Smooth muscle cell (in vitro differentiated cells): ENCODE measurements at regions not wholly inside any gene's neighbourhood (a gene's known extent, or its start where the extent isn't known, plus 50 kb on each side); places are given as distances from the start of the nearest gene placed in this dataset.

Experiments used
- DNase-seq: peaks from one replicate; lab custom pipeline; 2025; ENCODE audit not compliant: unreplicated experiment; lab: John Stamatoyannopoulos, UW
- H2AFZ ChIP-seq: fragments of 200-600 bp; sonication (generic); 2 replicates; pipeline ENCODE4 v1.6.0; 2016; ENCODE audit warnings: antibody characterized with exemption, low read depth, mild to moderate bottlenecking
- H3F3A ChIP-seq: fragments of 200-600 bp; sonication (generic); 2 replicates; pipeline ENCODE4 v1.6.0; 2017; ENCODE audit warnings: antibody characterized with exemption, low read depth
- H3K27ac ChIP-seq: fragments of 200-600 bp; sonication (generic); 2 replicates; pipeline ENCODE4 v1.5.1; 2016; ENCODE audit warnings: low read depth, mild to moderate bottlenecking
- H3K27me3 ChIP-seq: fragments of 200-600 bp; sonication (generic); 2 replicates; pipeline ENCODE4 v1.6.1; 2016; ENCODE audit warnings: low read depth, mild to moderate bottlenecking
- H3K36me3 ChIP-seq: fragments of 200-600 bp; sonication (generic); 2 replicates; pipeline ENCODE4 v1.5.1; 2016; ENCODE audit warnings: low read depth
- H3K4me1 ChIP-seq: fragments of 200-600 bp; sonication (generic); 2 replicates; pipeline ENCODE4 v1.5.1; 2016; ENCODE audit warnings: low read depth
- H3K4me2 ChIP-seq: fragments of 200-600 bp; sonication (generic); 2 replicates; pipeline ENCODE4 v1.6.0; 2016; ENCODE audit warnings: mild to moderate bottlenecking
- H3K4me3 ChIP-seq: fragments of 200-600 bp; sonication (generic); 2 replicates; pipeline ENCODE4 v1.5.1; 2016; ENCODE audit warnings: mild to moderate bottlenecking
- H3K79me2 ChIP-seq: fragments of 200-600 bp; sonication (generic); 2 replicates; pipeline ENCODE4 v1.6.0; 2016; ENCODE audit warnings: low read depth, mild to moderate bottlenecking
- H3K9ac ChIP-seq: fragments of 200-600 bp; sonication (generic); 2 replicates; pipeline ENCODE4 v1.6.0; 2016; ENCODE audit warnings: low read depth
- H3K9me3 ChIP-seq: fragments of 200-600 bp; sonication (generic); replicated peaks from 2 replicates; pipeline ENCODE4 v1.5.1; 2016; ENCODE audit warnings: low read depth
- H4K20me1 ChIP-seq: fragments of 200-600 bp; sonication (generic); 2 replicates; pipeline ENCODE4 v1.6.0; 2016; ENCODE audit warnings: low read depth
- WGBS: methylation state at CpG from one replicate; pipeline ENCODE4 v1.1.7; 2016; ENCODE audit warnings: low lambda C conversion rate; 5-methylcytosine and 5-hydroxymethylcytosine counted together
- TF ChIP-seq, protein P1 (sequence below): fragments of 200-600 bp; sonication (generic); IDR thresholded peaks from 2 replicates; pipeline ENCODE4 v1.5.1; 2017; ENCODE audit warnings: borderline replicate concordance, mild to moderate bottlenecking, antibody characterized with exemption; ENCODE audit not compliant: insufficient read depth, poor library complexity, severe bottlenecking

DNA sequence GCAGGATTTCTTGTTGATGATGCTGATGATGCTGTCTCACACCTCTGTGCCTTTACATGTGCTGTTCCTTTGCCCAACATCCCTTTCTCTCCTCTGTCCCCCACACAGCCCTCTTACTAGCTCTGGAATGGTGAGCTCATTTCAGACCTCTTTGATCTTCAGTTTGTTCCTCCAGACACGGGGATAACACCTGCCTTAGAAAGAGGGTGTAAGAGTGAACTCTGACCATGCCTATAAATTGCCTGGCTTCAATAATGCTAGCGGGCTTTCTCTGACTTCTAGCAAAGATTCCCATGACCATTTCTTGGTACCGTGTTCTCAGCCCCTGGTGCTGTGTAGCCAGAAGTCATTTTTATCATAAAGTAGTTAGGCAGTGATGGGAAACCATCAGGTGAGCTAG, 55.9 kb upstream of the DRD2 start:
- Histone ChIP-seq H3F3A (no peaks in the 10 kb centered on the region), H3K4me1 (no peaks in the 10 kb centered on the region), H3K9ac (no peak overlapping the region), H3K79me2 (no peaks in the 10 kb centered on the region), H3K9me3 (no peaks in the 10 kb centered on the region), H3K4me2 (no peak overlapping the region), H3K27ac (no peak overlapping the region), H3K27me3 (no peaks in the 10 kb centered on the region), H2AFZ (no peak overlapping the region), H4K20me1 (no peaks in the 10 kb centered on the region), H3K36me3 (no peaks in the 10 kb centered on the region), H3K4me3 (no peak overlapping the region)
- no peak for DNase-seq
- 89% methylated on average over 3 of the region's 3 CpGs for WGBS
- TF ChIP-seq, protein P1, sequence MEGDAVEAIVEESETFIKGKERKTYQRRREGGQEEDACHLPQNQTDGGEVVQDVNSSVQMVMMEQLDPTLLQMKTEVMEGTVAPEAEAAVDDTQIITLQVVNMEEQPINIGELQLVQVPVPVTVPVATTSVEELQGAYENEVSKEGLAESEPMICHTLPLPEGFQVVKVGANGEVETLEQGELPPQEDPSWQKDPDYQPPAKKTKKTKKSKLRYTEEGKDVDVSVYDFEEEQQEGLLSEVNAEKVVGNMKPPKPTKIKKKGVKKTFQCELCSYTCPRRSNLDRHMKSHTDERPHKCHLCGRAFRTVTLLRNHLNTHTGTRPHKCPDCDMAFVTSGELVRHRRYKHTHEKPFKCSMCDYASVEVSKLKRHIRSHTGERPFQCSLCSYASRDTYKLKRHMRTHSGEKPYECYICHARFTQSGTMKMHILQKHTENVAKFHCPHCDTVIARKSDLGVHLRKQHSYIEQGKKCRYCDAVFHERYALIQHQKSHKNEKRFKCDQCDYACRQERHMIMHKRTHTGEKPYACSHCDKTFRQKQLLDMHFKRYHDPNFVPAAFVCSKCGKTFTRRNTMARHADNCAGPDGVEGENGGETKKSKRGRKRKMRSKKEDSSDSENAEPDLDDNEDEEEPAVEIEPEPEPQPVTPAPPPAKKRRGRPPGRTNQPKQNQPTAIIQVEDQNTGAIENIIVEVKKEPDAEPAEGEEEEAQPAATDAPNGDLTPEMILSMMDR = no peak

DNA sequence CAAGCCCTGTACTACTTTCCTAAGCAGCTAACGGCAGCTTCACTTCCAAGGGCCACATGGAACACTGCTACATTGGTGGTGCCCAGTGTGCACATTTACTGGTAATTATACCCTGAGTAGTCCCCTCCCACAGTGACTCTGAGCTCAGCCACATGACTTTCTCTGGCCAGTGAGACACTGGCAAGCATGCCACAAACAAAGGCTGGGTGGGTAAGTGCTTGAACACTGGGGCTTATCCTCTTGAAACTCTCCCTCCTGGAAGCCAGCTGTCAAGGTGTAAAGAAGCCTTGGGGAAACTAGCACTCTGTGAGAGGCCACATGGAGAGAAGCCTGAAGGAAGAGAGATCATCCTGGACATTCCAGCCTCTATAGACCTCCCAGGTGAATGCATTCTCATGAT, 54.4 kb upstream of the DRD2 start:
- Histone ChIP-seq H3K79me2 (no peaks in the 10 kb centered on the region), H4K20me1 (no peaks in the 10 kb centered on the region), H2AFZ (no peak overlapping the region), H3K4me2 (no peak overlapping the region), H3K27ac (no peak overlapping the region), H3K4me3 (no peak overlapping the region), H3K9ac (no peak overlapping the region), H3K27me3 (no peaks in the 10 kb centered on the region), H3F3A (no peaks in the 10 kb centered on the region), H3K4me1 (no peaks in the 10 kb centered on the region), H3K9me3 (no peaks in the 10 kb centered on the region), H3K36me3 (no peaks in the 10 kb centered on the region)
- no peak for DNase-seq
- TF ChIP-seq, protein P1 = no peak
- 91% methylated on average over 1 of the region's 1 CpG for WGBS

DNA sequence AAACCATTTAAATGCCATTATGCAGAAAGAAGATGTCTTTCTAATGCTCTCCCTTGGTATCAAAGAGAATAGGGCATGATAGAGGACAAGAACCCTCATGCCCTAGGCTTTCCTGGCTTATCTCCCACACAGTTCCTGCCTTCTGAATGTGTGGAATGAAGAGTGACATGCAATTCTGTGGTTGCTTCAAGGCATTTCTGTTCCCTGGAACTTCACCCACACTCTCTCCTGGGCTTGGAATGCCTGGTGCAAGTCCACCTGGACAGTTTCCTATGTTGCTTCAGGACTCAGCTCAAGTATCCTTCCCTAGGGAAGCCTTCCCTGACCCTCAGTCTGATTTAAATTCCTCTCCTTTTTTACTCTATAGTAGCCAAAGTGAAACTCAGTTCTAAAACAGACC, 53.8 kb upstream of the DRD2 start:
- Histone ChIP-seq H3K4me1 (no peaks in the 10 kb centered on the region), H3K9ac (no peak overlapping the region), H4K20me1 (no peaks in the 10 kb centered on the region), H3K27me3 (no peaks in the 10 kb centered on the region), H3F3A (no peaks in the 10 kb centered on the region), H3K4me2 (no peak overlapping the region), H3K36me3 (no peaks in the 10 kb centered on the region), H3K27ac (no peak overlapping the region), H2AFZ (no peak overlapping the region), H3K4me3 (no peak overlapping the region), H3K79me2 (no peaks in the 10 kb centered on the region), H3K9me3 (no peaks in the 10 kb centered on the region)
- no peak for DNase-seq
- TF ChIP-seq, protein P1 = no peak

DNA sequence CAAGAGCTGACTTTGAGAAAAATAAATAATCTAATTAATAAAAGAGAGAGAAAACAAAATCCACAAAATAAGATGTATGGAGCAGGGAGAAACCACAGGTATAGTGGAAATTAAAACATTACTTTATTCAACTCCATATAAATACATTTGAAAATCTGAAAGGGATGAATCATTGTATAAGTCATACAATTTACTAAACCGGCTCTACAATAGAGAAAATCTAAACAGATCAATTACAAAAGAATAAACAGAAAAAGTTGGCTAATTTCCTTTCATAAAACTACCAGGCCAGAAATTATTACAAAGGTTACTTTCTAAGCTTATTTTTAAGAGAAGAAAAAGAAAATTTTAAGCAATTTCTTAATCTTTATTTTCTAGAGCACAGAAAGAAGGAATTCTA, 51.3 kb upstream of the DRD2 start:
- Histone ChIP-seq H3K27ac (no peak overlapping the region), H3K4me3 (no peak overlapping the region), H3F3A (no peaks in the 10 kb centered on the region), H3K4me2 (no peak overlapping the region), H3K36me3 (no peaks in the 10 kb centered on the region), H3K9me3 (no peaks in the 10 kb centered on the region), H3K9ac (no peak overlapping the region), H2AFZ (no peak overlapping the region), H3K79me2 (no peaks in the 10 kb centered on the region), H3K4me1 (no peaks in the 10 kb centered on the region), H3K27me3 (no peaks in the 10 kb centered on the region), H4K20me1 (no peaks in the 10 kb centered on the region)
- DNase-seq = no peak
- TF ChIP-seq, protein P1 = no peak
- 95% methylated on average over 1 of the region's 1 CpG for WGBS
